ENCODE measurements at regions not wholly inside any gene's neighbourhood (a gene's known extent, or its start where the extent isn't known, plus 50 kb on each side); places are given as distances from the start of the nearest gene placed in this dataset.

GRCh38 chr4:181330654-181331201 is 912.5 kb upstream of the TENM3 start:
- H3K9me3 ChIP-seq (ENCODE audit: low read depth, low read length): no peaks in the 10 kb centered on the region
- H3K9ac ChIP-seq (ENCODE audit: insufficient read length): no peak overlapping the region
- H3K27ac ChIP-seq: no peak overlapping the region
- H3K4me3 ChIP-seq: no peak overlapping the region
- DNase-seq (ENCODE audit: low read depth, low spot score): no peak
- TF ChIP-seq EZH2 (IDR thresholded peaks at IDR 0.05) (no peak), FOXP2 (optimal IDR thresholded peaks at IDR 0.05; ENCODE audit: control extremely low read depth, extremely low read length, insufficient read depth) (no peak), POLR2AphosphoS5 (IDR thresholded peaks at IDR 0.05; ENCODE audit: borderline replicate concordance, low read depth, low read length) (no peak)
- no peaks in the 10 kb centered on the region for H3K36me3 ChIP-seq (ENCODE audit: insufficient read depth, low read length)

GRCh38 chr4:181331214-181331613 is 912.0 kb upstream of the TENM3 start:
- H3K9ac ChIP-seq (ENCODE audit: insufficient read length): no peak overlapping the region
- no peaks in the 10 kb centered on the region for H3K36me3 ChIP-seq (ENCODE audit: insufficient read depth, low read length)
- TF ChIP-seq EZH2 (IDR thresholded peaks at IDR 0.05) (no peak), POLR2AphosphoS5 (IDR thresholded peaks at IDR 0.05; ENCODE audit: borderline replicate concordance, low read depth, low read length) (no peak), FOXP2 (optimal IDR thresholded peaks at IDR 0.05; ENCODE audit: control extremely low read depth, extremely low read length, insufficient read depth) (no peak)
- no peak for DNase-seq (ENCODE audit: low read depth, low spot score)
- H3K9me3 ChIP-seq (ENCODE audit: low read depth, low read length): no peaks in the 10 kb centered on the region
- H3K27ac ChIP-seq: no peak overlapping the region
- no peak overlapping the region for H3K4me3 ChIP-seq

DNA sequence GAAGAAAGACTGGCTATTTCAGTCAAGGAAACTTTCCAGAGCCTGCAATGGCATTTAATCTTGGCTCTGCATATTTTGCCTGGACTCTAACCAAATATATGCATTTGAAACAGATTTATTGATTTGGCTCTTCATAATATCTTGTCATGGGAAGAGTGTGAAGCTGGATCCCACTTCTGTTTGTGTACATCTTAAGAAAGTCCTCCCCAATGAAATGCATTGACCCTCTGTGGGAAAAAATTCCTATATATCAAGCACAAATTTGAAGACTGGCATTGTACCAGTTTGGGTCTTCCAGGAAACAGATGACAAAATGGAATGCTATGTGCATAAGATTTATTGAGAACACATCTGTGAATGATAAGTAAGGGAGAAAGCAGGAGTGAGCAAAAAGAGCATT is 897.3 kb upstream of the TENM3 start:
- Histone ChIP-seq H3K27ac (no peak overlapping the region), H3K9ac (ENCODE audit: insufficient read length) (no peak overlapping the region), H3K36me3 (ENCODE audit: insufficient read depth, low read length) (no peaks in the 10 kb centered on the region), H3K4me3 (no peak overlapping the region), H3K9me3 (ENCODE audit: low read depth, low read length) (no peaks in the 10 kb centered on the region)
- TF ChIP-seq FOXP2 (optimal IDR thresholded peaks at IDR 0.05; ENCODE audit: control extremely low read depth, extremely low read length, insufficient read depth): no peak
- TF ChIP-seq EZH2 (IDR thresholded peaks at IDR 0.05): no peak
- TF ChIP-seq POLR2AphosphoS5 (IDR thresholded peaks at IDR 0.05; ENCODE audit: borderline replicate concordance, low read depth, low read length): no peak
- no peak for DNase-seq (ENCODE audit: low read depth, low spot score)

DNA sequence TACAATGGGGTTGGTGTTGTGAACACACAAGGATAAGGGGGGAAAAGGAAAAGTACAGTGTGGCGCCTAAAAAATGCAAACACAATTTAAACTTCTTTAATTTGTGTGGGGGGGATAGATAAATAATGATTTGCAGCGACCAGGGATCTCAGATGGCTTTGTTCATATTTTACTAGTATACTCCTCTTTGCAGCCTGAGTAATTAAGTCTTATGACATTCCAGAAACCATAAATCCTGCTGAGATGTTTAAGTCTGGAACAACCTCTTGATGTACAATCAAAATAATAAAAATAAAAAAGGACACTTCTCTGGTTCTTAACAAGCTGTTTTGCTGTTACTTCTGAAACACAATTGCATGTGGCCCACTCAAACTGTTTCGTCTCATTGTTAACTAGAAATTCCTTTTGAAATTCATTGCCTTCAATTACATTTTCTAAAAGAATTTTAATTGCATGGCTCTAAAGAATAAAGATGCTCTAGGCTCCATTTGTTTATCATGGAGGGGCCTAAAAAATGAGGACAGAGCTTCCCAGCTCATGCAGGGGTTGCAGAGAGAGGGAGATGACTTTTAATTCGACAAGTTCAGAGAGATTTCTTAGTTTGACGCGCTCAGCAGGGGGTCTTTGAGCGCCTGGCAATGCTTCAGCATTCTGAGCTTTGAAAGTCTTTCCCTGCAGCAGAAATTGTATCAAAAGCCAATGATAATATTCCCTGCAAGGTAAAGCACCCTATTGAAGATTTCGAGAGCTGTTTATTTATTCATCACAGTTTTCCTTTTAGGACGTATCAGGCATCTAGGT is 892.4 kb upstream of the TENM3 start:
- H3K27ac ChIP-seq: no peak overlapping the region
- no peak overlapping the region for H3K4me3 ChIP-seq
- H3K9ac ChIP-seq (ENCODE audit: insufficient read length): no peak overlapping the region
- H3K36me3 ChIP-seq (ENCODE audit: insufficient read depth, low read length): no peaks in the 10 kb centered on the region
- DNase-seq (ENCODE audit: low read depth, low spot score): no peak
- TF ChIP-seq FOXP2 (optimal IDR thresholded peaks at IDR 0.05; ENCODE audit: control extremely low read depth, extremely low read length, insufficient read depth) (no peak), EZH2 (IDR thresholded peaks at IDR 0.05) (no peak), POLR2AphosphoS5 (IDR thresholded peaks at IDR 0.05; ENCODE audit: borderline replicate concordance, low read depth, low read length) (no peak)
- H3K9me3 ChIP-seq (ENCODE audit: low read depth, low read length): no peaks in the 10 kb centered on the region

DNA sequence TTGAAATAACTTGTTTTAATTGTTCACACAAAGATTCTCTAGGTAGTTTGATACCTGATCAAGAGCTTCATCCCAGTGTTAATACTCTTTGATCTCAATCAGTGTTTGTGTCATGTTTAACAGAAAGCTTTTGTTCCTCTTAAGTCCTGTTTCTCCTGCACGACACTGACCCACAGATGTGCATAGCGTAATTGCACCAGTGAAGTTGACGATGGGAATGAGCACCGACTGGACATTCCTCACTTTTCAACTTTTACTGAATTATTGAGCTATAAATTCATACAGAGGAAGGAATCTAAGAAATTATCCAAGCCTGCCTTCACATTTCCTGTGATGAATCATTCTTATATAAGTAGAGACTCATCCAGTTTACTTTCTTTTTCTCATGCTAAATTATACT is 878.7 kb upstream of the TENM3 start:
- no peak overlapping the region for H3K27ac ChIP-seq
- no peaks in the 10 kb centered on the region for H3K36me3 ChIP-seq (ENCODE audit: insufficient read depth, low read length)
- TF ChIP-seq POLR2AphosphoS5 (IDR thresholded peaks at IDR 0.05; ENCODE audit: borderline replicate concordance, low read depth, low read length) (no peak), FOXP2 (optimal IDR thresholded peaks at IDR 0.05; ENCODE audit: control extremely low read depth, extremely low read length, insufficient read depth) (no peak), EZH2 (IDR thresholded peaks at IDR 0.05) (no peak)
- no peaks in the 10 kb centered on the region for H3K9me3 ChIP-seq (ENCODE audit: low read depth, low read length)
- H3K9ac ChIP-seq (ENCODE audit: insufficient read length): no peak overlapping the region
- DNase-seq (ENCODE audit: low read depth, low spot score): no peak
- no peak overlapping the region for H3K4me3 ChIP-seq

DNA sequence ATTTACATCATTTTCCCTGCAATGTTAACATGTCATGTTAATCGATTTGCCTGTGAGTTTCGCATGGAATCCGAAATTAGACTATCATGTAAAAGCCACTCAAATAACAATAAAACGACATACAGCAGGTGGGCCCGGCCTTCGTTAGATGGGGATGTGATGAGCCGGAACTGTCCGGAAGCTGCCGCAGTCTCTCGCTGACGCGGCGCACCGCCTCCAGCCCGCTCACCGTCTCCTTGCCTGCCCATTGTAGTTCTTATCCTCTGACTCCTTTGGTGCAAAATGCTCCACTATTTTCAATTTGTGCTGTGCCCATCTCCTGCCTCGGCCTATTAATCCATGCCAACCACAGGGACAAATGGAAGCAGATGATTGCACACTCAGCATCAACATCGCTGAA is 877.5 kb upstream of the TENM3 start:
- no peak for DNase-seq (ENCODE audit: low read depth, low spot score)
- Histone ChIP-seq H3K36me3 (ENCODE audit: insufficient read depth, low read length) (no peaks in the 10 kb centered on the region), H3K9ac (ENCODE audit: insufficient read length) (no peak overlapping the region), H3K4me3 (no peak overlapping the region), H3K27ac (no peak overlapping the region), H3K9me3 (ENCODE audit: low read depth, low read length) (no peaks in the 10 kb centered on the region)
- TF ChIP-seq FOXP2 (optimal IDR thresholded peaks at IDR 0.05; ENCODE audit: control extremely low read depth, extremely low read length, insufficient read depth): no peak
- TF ChIP-seq POLR2AphosphoS5 (IDR thresholded peaks at IDR 0.05; ENCODE audit: borderline replicate concordance, low read depth, low read length): no peak
- no peak for TF ChIP-seq EZH2 (IDR thresholded peaks at IDR 0.05)

DNA sequence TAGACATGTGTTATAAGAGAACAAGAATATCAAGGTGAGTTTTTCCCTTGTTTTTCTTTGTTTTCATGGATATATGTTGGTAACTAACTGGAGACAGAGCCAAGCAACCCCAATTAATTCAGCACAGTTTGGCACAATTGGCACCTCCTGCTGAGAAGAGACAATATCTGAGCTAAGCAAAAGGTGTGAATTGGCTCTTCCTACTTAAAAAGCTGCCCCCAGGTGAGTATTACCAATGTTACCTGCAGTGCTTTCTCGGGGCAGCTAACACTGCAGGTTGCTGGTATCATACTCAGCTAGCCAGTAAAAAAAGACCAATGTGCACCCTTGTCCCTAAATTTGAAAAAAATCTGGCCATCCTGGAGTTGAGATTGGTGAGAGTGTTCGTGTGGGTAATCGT is 871.2 kb upstream of the TENM3 start:
- Histone ChIP-seq H3K9ac (ENCODE audit: insufficient read length) (no peak overlapping the region), H3K9me3 (ENCODE audit: low read depth, low read length) (no peaks in the 10 kb centered on the region), H3K4me3 (no peak overlapping the region), H3K36me3 (ENCODE audit: insufficient read depth, low read length) (no peaks in the 10 kb centered on the region), H3K27ac (no peak overlapping the region)
- DNase-seq (ENCODE audit: low read depth, low spot score): no peak
- no peak for TF ChIP-seq FOXP2 (optimal IDR thresholded peaks at IDR 0.05; ENCODE audit: control extremely low read depth, extremely low read length, insufficient read depth)
- no peak for TF ChIP-seq EZH2 (IDR thresholded peaks at IDR 0.05)
- no peak for TF ChIP-seq POLR2AphosphoS5 (IDR thresholded peaks at IDR 0.05; ENCODE audit: borderline replicate concordance, low read depth, low read length)

- Histone ChIP-seq H3K9ac (ENCODE audit: insufficient read length) (no peak overlapping the region), H3K4me3 (no peak overlapping the region), H3K27ac (no peak overlapping the region), H3K9me3 (ENCODE audit: low read depth, low read length) (no peaks in the 10 kb centered on the region), H3K36me3 (ENCODE audit: insufficient read depth, low read length) (no peaks in the 10 kb centered on the region)
- DNase-seq (ENCODE audit: low read depth, low spot score): no peak
- no peak for TF ChIP-seq POLR2AphosphoS5 (IDR thresholded peaks at IDR 0.05; ENCODE audit: borderline replicate concordance, low read depth, low read length)
- no peak for TF ChIP-seq FOXP2 (optimal IDR thresholded peaks at IDR 0.05; ENCODE audit: control extremely low read depth, extremely low read length, insufficient read depth)
- no peak for TF ChIP-seq EZH2 (IDR thresholded peaks at IDR 0.05)
Measured at GRCh38 chr4:181376058-181376457, 867.1 kb upstream of the TENM3 start.
